Activated CD4-positive, alpha-beta T cell treated with anti-CD3 and anti-CD28 coated beads for 48 hours (primary cell): ENCODE measurements at regions not wholly inside any gene's neighbourhood (a gene's known extent, or its start where the extent isn't known, plus 50 kb on each side); places are given as distances from the start of the nearest gene placed in this dataset.

Experiments used
- DNase-seq: peaks from one replicate; pipeline ENCODE4 v3.0.0-alpha.2; 2020

DNA sequence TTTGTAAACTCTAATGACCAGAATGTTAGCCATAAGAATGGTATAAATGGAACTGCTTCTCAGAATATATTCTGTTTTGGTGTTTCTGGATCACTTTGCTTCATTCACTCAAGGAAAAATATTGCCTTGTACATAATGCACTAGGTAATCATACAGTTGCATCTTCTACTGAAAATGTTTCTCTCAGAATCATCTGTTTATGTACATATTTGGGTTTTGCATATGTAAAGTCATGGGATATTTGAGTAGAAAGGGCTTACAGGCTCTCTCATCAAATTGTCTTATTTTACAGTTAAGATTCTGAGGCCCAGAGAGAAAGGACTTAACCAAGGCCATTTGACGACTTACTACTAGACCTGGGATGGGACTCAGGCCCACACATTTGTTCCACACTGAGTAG is 97.8 kb upstream of the PALM2AKAP2 start:
- no peak for DNase-seq

GRCh38 chr9:109683521-109683920 is 96.5 kb upstream of the PALM2AKAP2 start:
- no peak for DNase-seq

DNA sequence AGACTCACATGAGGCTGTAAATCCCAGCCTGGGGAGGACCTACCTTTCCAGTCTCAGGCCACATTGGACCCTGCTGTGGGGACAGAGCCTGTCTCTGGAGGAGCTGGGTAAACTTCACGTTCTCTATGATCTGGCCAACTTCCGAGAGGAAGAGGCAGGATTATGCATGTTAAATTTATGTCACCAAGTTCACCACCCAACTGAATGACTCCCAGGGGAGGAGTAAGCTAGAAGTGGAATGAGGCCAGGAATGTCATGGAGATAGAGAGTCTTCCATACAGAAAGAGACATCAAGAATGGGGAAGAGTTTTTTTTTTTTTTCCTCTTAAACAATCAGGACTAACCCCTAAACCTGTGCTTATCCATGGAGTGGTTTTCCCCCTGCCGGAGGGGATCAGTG is 90.3 kb upstream of the PALM2AKAP2 start:
- no peak for DNase-seq

DNA sequence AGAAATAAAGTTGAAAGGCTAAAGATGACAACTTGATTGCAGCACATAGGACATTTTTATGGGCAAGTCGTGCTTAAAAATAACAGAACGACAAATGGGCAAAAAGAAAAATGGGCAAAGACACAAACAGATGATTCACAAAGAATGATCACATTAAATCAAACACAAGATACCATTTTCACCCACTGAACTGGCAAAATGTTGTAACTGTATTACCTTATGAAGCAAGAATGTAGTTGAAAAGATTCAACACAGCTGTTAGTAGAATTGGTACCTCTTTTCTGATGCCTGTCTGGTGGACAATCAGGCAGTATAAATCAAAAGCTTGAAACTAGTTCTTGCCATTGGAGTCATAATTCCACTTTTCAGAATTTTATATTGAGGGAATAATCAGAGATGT is 81.0 kb upstream of the PALM2AKAP2 start:
- DNase-seq, result no peak

DNA sequence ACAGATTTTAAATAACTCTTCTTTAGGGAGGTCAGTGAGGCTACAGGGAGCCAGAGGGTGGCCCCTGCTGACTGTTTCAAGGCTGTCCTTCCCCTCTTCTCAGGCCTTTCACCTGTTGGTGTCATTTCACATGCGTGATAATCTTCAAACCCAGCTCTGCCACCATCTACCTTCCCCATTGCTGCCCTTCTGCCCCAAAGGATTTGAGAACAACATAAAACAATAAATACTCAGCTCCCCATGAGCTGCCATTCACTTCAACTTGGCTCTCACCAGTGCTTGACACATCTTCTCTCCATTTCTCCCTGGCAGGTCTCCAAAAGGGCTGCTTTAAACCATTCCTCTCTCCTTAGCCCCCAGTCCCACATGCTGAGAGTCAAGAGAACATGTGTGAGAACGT is 75.5 kb upstream of the PALM2AKAP2 start:
- no peak for DNase-seq

GRCh38 chr9:109705515-109705914 is 74.5 kb upstream of the PALM2AKAP2 start:
- no peak for DNase-seq

DNA sequence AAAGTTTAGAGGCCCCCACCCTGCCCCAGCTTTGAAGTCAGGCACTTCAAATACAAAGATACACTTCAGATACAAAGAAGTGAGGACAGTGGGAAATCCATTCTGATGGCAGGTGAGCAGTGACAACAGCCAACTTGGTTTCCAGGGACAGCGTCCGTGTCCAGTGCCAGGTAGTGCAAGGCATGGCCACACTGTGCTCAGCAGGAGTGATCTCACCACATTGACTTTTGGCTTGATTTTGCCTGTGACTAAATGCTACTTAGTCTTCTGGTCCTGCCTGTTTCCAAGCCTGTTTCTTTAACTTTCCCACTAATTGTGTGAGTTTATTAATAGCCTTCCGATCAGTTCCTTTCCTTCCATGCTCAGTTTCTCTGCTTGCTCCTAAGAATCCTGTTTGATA is 72.6 kb upstream of the PALM2AKAP2 start:
- DNase-seq, result no peak

GRCh38 chr9:109708451-109708945 is 71.5 kb upstream of the PALM2AKAP2 start:
- DNase-seq, result no peak

- DNase-seq, result no peak
These were observed 70.1 kb upstream of the PALM2AKAP2 start for GRCh38 chr9:109709866-109710265.

DNA sequence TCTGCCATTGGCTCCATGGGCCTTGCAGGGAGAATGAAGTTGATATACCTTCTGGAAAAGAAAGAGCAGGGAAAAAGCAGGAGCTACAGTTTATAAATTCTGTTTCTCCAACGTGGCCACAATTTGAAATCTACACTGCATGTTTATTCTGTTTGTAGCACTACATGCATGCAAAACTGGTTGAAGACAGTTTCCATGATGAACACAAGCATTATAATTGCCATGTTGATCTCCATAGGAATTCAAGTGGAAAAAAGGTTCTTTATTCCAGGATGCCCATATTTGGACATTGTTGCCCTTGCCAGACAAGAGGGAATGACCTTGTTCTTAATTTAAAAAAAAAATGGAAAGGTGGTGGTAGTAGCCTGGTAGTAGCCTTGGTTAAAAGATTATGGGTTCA is 69.2 kb upstream of the PALM2AKAP2 start:
- no peak for DNase-seq

- no peak for DNase-seq
These were observed 64.7 kb upstream of the PALM2AKAP2 start for GRCh38 chr9:109715344-109715743.

DNA sequence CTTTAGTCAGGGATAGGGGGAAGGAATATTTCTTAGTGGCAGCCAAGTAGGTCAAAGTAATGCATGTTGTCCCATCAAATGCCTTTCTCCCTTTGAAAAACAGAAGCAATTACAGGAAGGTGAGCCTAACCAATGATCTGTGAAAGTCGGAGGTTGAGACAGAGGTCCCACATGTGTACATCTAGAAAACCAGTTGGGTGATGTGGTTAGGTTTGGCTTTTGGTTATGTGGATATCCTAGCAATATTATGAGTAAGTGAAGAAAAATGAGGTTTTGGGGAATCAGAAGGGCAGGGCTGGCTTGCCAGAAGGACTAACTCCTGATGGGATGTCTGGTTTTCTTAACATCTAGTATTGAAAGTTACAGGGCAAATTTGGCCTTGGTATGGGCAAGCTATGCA is 63.4 kb upstream of the PALM2AKAP2 start:
- DNase-seq, result no peak

DNA sequence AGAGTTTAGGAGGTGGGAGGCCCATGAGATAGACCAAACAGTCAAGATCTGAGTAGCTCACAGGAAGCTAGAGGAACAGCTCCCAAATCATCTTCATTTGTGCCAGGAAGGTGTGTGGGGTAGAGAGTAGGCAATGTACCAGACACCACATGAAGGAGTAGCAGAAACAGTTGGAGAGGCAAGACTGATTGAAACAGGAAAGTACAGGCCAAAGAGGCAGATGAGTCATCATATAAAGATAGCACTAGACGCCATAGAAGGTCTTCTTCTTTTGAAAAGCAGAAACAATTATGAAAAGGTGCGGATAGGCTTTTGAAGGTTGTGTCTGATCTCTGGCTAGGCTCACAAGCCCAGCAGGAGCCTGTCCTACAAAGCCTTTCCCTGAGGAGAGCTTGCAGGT is 62.7 kb upstream of the PALM2AKAP2 start:
- DNase-seq, result no peak

DNA sequence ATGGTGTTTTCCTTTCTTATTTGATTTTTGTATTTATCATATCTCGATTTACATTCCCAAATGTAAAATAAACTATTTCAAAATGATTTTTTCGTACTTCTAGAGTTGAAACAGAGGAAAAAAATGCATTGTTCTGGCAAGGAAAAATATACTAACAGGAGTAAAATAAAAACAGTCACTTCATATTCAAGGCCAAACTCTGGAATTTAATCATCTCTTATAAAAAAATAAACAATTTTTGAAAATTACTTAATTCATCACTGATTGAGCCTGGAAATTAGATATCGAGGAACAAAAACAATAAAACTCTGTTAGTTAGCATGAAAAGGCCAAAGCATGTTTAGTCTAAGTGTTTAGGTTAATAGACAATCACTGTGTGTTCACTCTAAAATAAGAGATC is 61.1 kb upstream of the PALM2AKAP2 start:
- no peak for DNase-seq

GRCh38 chr9:109721001-109721400 is 59.0 kb upstream of the PALM2AKAP2 start:
- no peak for DNase-seq

GRCh38 chr9:109722007-109722406 is 58.0 kb upstream of the PALM2AKAP2 start:
- no peak for DNase-seq

- DNase-seq, result no peak
These were observed 56.2 kb upstream of the PALM2AKAP2 start for GRCh38 chr9:109723781-109724180.

- no peak for DNase-seq
These were observed 54.5 kb upstream of the PALM2AKAP2 start for GRCh38 chr9:109725460-109725859.

DNA sequence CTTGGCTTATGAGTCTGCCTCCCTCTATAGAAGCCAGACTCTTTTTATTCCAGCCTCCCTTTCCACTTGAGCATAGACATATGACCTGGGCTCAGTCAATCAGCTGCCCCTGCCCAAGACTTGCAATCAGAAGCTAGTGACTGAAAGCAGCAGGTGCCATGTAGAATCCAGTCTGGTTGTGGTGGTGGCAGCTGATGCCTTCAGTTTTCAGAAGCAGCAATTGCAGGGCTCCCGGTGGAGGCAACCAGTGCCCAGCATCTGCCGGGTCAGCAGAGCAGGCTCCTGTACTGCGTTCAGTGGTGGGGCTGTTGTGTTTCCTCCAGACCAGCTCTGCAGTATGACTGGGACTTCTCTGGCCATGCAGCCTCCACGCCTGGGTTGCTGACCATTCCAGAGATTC is 53.9 kb upstream of the PALM2AKAP2 start:
- no peak for DNase-seq

DNA sequence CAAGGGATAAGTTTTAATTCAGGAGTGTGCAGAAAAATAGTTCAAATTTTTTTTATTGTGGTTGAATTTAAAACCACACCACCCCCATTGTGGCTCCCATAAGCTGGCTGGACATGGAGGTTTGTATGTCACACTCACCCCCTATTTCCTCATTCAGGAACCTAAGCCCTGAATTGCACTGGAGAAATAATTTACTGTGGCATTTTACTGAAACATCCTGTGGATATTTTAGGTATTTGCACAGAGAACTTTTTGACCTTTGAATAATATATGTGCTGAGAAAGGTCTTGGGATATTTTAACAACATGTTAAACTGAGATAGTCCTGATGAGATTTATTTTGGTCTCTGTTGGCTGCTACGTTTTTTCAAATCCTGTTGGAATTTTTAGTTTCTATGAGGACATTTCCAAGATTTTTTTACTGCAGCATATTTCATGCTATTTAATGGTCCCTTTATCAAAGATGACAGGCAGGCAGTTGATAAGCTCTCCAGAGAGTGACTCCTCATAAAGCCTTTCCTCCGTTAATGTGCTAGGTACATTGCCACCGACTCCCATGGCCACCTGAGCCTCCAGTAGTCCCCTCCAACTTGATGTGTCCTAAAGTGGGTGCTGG is 51.2 kb upstream of the PALM2AKAP2 start:
- no peak for DNase-seq

GRCh38 chr9:109729513-109729912 is 50.5 kb upstream of the PALM2AKAP2 start:
- no peak for DNase-seq
